NCI-H748 treated with DMSO at 0.1 percent for 48 hours (cell line): ENCODE measurements at regions not wholly inside any gene's neighbourhood (a gene's known extent, or its start where the extent isn't known, plus 50 kb on each side); places are given as distances from the start of the nearest gene placed in this dataset.
"Not testable (repeated sequence)": the region's sequence is repeated elsewhere in the genome, so short reads cannot be mapped to it uniquely, and the experiment has no call there.

Experiments
- DNase-seq: peaks from one replicate; lab custom pipeline; 2025; lab: John Stamatoyannopoulos, UW

GRCh38 chrX:129361576-129361975 lies 161.7 kb downstream of the SMARCA1 start:
- no peak for DNase-seq

GRCh38 chrX:129360175-129360574 lies 163.1 kb downstream of the SMARCA1 start:
- DNase-seq: peak; percentile 53

- no peak for DNase-seq
Measured at GRCh38 chrX:129359269-129359668, 164.0 kb downstream of the SMARCA1 start.

GRCh38 chrX:129357428-129357827 lies 165.9 kb downstream of the SMARCA1 start:
- not testable (repeated sequence) for DNase-seq

DNA sequence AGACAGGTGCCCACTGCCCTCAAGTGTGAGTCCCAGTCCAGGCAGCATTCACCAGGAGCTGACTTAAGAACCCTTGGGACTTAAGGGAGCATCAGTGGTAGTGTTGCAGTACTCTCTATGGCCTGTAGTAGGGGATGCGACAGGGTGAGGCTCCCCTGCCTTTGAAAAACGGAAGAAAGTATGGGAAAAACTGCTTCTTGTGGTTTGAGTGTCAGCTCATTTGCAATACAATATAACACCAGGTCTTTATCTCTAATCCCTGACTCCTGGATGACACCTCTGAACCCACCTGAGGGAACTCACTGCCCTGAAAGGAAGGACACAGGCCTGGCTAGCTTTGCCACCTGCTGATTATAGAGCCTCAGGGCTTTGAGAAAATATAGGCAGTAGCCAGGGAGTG lies 176.0 kb downstream of the SMARCA1 start:
- DNase-seq: no peak

- DNase-seq: no peak
Measured at GRCh38 chrX:129346574-129346973, 176.7 kb downstream of the SMARCA1 start.

GRCh38 chrX:129337264-129337663 lies 186.0 kb downstream of the SMARCA1 start:
- DNase-seq: not testable (repeated sequence)

DNA sequence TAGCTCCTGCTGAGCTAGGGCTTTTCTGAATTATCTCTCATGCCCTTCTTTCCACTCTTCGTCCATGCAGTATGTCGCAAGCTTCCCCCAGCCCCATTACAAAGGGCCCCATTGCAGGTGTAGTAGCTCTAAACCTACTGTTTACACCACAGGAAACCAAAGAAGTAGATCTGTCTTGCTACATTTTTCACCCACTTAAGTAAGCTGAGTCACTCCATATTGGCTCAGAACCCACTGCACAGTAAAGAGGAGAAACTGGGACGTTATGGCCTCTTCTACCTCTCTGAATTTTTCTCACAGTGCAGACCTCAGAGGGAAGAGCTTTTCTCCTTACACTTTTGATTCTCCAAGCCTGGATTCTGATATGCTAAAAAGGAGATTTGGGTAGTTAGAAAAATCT lies 200.2 kb downstream of the SMARCA1 start:
- no peak for DNase-seq

DNA sequence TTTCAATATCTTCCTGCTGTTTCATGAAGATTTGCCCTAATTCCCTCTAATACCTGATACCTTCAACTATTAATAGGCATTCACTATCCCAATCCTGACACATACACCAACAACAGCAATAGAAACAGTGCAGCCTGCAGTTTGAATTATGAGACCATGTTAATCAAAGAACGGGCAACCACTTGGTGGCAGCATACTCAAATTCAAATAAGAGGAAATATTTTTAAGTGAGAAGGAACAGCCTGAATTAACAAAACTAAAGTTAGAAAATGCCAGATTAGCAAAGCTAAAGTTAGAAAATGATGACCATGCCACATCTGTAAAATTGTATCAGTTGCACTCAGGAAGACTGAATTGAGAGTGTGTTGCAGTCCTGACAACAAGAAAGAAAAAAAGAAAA lies 204.9 kb downstream of the SMARCA1 start:
- peak; percentile 3 for DNase-seq

GRCh38 chrX:129316461-129316860 lies 206.8 kb downstream of the SMARCA1 start:
- no peak for DNase-seq

GRCh38 chrX:129310000-129310399 lies 213.3 kb downstream of the SMARCA1 start:
- no peak for DNase-seq

DNA sequence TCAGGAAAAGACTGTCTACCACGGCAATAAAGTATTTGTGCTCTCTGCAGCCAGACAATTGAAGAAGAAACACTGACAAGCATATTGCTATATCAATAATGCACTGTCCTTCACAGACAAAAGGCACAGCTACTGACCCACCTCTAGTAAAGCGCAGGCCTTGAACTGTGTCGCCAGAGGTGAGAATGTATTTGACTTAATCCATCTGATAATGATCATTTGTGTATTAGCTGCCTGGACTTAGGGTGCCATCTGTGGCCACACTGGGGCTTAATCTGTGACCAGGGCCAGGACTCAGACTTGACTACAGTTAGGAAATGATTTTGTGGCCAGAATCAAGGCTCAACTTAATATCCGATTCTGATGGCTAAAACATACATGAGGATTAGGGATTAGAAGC lies 260.4 kb downstream of the SMARCA1 start:
- no peak for DNase-seq

DNA sequence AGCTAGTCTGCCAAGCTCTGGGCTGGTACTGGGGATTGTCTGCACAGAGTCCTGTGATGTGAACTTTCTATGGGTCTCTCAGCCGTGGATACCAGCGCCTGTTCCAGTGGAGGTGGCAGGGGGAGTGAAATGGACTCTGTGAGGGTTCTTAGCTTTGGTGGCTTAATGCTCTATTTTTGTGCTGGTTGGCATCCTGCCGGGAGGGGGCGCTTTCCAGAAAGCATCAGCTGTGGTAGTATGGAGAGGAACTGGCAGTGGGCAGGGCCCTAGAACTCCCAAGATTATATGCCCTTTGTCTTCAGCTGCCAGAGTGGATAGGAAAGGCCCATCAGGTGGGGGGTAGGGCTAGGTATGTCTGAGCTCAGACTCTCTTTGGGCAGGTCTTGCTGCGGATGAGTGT lies 267.8 kb downstream of the SMARCA1 start:
- DNase-seq: not testable (repeated sequence)

GRCh38 chrX:129249563-129249962 lies 273.7 kb downstream of the SMARCA1 start:
- DNase-seq: no peak

- DNase-seq: no peak
Measured at GRCh38 chrX:129247642-129248041, 275.6 kb downstream of the SMARCA1 start.

GRCh38 chrX:129239371-129239770 lies 283.9 kb downstream of the SMARCA1 start:
- DNase-seq: no peak

- no peak for DNase-seq
Measured at GRCh38 chrX:129238011-129238410, 285.3 kb downstream of the SMARCA1 start.

- DNase-seq: peak; percentile 48
Measured at GRCh38 chrX:129235903-129236302, 287.4 kb downstream of the SMARCA1 start.

DNA sequence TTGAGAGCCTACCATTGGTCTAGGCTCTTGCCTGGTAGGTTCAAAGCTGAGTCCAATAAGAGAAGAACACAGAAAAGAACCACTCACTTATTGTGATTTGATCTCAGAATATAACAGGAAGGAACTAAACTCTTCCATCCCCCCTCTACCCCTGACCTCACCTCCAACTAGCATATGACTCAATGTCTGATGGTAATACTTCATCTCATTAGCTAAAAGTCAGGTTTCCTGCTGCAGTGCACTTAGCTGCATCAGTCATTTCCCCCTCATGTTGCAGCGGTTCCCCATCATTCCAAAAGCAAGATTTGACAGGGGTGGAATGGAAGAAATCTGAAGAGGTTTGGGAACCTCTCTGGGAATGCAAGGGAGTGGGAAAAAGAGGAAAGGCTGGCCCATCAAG lies 289.5 kb downstream of the SMARCA1 start:
- DNase-seq: no peak

DNA sequence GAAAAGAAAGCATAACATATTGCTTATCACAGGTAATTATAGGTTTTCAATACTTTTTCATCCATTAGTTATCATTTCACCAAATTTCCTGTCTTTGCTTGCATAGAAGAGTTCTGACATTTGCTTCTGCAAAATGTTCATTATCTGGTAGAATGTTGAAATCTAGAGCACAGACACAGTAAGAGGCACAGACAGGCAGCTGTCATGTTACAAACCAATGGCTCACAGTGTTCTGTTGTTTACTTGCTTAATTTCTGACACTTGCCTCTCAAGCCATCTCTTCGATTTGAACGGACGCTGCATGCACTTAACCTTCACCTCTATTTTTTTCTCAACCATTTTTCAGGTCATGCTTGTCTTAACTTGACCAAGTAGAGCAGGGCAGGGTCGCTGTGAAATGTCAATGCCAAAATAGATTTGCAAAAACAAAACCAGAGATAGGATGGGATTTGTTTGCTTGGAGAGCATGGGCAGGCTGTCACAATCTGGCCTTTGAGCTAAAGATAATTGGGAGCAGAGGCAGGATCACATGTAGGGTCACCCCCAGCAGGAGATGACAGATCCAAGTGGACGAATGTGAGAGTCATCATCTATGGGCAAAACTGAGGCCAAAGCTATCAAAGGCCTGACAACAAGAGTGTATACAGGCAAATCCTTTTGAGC lies 292.3 kb downstream of the SMARCA1 start:
- no peak for DNase-seq

- no peak for DNase-seq
Measured at GRCh38 chrX:129230168-129230567, 293.1 kb downstream of the SMARCA1 start.

DNA sequence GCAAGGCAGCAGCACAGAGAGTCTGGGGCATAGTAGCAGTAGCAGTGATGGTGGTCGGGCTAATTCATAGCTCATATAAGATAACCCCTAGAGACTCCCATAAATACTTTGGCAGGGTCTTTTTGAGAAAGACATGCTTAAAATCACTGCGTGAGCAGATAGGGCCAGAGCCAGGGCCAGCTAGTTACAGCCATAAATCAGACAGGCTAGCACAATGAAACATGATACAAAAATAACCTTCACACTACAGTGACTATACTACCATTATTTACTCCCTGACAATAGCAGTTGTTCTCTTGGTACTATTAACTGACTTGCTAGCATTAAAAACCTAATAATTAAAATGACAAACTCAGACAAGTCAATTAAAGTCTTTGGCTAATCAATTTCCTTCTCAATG lies 295.9 kb downstream of the SMARCA1 start:
- DNase-seq: peak; percentile 20

GRCh38 chrX:129193357-129193756 lies 329.9 kb downstream of the SMARCA1 start:
- DNase-seq: peak; percentile 58

DNA sequence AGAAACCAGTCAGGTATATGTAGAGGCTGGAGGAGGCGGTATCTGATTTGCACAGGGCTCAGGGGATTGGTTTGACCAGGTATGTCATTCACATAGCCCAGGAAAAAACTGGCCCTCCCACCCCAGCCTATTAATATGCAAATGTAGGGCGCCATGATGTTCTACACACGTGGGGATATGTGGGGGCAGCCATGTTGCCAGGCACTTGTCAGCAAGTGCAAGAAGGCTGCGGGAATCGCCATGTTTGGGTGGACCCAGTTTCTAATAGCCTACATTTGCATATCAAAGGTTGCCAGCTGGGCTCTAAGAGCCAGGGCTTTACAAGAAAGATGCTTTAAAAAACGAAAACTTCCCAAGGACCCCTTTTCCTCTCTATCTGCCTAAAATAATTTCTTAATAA lies 335.1 kb downstream of the SMARCA1 start:
- DNase-seq: no peak
